IMR-90 (cell line): ENCODE measurements at regions not wholly inside any gene's neighbourhood (a gene's known extent, or its start where the extent isn't known, plus 50 kb on each side); places are given as distances from the start of the nearest gene placed in this dataset.

Experiments used
- CTCF ChIP-seq: conservative IDR thresholded peaks from 2 replicates; pipeline ENCODE4 v1.5.1; 2012; ENCODE audit warnings: mild to moderate bottlenecking, low read depth, low read length, improper control_type of control experiment
- POLR2A ChIP-seq: IDR thresholded peaks from 2 replicates; pipeline ENCODE4 v1.6.1; 2012; ENCODE audit warnings: mild to moderate bottlenecking, low read depth, low read length
- RCOR1 ChIP-seq: IDR thresholded peaks from 2 replicates; pipeline ENCODE4 v1.6.1; 2012; ENCODE audit warnings: mild to moderate bottlenecking, low read length, improper control_type of control experiment; ENCODE audit not compliant: insufficient replicate concordance

DNA sequence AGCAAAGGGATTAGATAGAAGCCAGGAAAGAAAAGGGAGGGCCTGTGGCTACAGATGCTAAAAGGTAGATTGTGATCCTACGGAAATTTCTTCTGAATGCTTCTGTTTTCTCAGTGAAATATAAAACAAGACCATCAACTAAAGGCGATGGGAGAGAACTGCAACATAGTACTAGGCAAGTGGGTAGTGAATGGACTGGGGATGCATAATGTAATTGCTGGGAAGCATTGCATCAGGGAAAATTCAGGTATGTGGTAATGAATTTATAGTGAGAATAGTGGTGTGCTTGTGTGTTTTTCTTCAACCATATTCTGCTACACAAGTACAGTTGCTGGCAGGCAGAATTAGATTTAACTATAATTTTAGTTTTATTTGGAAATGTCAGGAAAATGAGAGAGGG, 156.6 kb downstream of the OPN5 start:
- TF ChIP-seq CTCF, result no peak
- no peak for TF ChIP-seq POLR2A
- no peak for TF ChIP-seq RCOR1
